HL-60/S4 treated with retinoic acid at 250 ng/mL for 4 days and 3 days (cell line): ENCODE measurements at regions not wholly inside any gene's neighbourhood (a gene's known extent, or its start where the extent isn't known, plus 50 kb on each side); places are given as distances from the start of the nearest gene placed in this dataset.

Source experiments
- in situ Hi-C: fragments of 300-500 bp; cut with MboI; formaldehyde crosslinking; loops from 2 replicates; pipeline ENCODE4 v1.7.0; 2022; ENCODE audit warnings: low sequenced_read_pairs

DNA sequence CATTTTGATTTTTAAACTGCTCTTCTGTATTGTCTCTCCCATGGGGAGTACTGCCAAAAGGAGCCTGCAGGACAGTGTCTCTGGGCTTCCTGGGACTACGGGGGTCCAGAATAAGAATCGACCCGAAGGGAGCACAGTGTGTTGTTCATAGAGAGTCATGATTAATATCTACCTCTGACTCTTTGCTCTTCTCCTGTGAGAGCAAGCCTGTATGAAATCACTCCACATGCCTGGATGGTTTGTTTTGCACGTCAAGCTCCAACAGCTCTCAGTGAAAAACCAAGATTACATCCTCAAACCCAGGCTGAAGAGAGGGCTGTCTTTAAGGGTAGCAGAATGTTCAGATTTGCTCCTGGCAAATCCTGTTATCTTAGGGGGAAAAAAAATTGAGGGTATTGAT lies 1860.0 kb upstream of the WWC1 start:
- in situ Hi-C loops = no loop called here

GRCh38 chr5:166433679-166434078 lies 1857.8 kb upstream of the WWC1 start:
- in situ Hi-C loops = no loop called here

DNA sequence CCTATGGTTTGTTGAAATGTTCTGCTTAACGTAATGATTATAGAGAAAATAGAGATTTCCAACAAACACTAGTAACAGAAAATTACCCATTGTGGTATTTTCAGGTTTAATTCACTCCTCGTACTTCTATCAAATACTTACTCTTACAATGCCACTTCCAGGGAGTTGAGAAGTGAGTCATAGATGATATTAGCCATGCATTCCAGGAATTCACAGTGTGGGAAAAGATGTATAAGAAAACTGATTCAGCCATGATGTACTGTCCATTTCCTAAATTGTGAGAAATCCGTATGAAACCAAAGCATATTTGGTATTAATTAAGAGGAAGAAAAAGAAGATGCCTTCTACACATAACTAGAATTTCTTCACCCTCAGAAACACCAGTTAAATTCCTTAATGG lies 1854.6 kb upstream of the WWC1 start:
- in situ Hi-C loops = no loop called here

- in situ Hi-C loops = no loop called here
Observed at GRCh38 chr5:166486348-166486747, 1805.1 kb upstream of the WWC1 start.

DNA sequence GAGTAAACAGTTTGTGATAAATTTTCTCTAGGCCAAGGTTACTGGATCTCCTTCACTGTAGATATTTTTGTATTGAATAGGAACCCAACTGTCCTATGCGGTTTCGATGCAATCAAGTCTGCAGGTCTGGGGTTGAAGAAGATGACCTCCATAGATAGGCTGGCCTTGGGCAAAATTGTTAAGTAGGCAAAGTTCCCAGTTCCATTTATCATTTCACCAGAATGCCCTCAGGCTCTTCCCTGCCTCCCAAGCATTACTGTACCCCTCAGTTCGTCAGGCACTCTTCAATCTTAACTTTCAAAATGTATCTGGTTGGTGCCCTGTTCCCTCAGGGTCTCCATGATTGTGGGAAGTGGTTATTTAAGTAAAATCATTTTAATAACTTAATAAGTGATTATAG lies 1802.9 kb upstream of the WWC1 start:
- in situ Hi-C loops = no loop called here

DNA sequence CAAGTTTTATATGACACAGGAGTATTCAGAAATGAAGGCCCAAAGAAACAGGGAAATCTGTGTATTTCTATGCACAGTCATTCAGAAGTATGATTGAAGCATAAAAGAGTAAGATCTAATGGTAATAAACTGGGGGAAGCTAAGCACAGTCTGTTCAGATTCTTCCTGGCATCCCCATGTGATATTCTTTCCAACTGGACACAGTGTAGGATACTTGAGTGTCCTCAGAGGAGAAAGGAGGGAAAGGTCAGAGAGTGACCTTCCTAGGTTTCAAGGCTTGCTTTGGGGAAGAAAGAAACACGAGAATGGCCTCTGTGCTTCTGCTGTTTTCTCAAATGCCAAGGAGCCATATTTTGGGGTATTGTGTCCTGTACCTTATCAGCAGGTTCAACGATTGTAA lies 1798.4 kb upstream of the WWC1 start:
- in situ Hi-C loops = no loop called here

DNA sequence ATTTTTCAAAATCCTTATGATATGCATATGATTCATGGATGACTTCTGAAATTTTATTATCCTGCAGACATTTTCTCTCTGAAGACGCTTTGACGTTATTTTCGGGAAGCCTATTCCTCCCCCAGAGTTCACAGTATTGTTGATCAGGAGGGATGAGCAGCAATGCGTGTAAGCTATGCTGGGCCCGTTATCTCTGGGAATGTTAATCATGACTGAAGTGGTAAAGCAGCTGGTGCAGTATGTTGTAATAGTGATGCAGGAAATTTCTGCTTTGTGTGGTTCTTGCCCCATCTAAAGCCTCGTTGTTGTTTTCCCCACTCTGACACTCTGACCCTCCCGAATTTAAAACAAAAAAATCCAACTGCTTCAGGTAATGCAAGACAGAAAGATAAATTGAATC lies 1797.8 kb upstream of the WWC1 start:
- in situ Hi-C loops = no loop called here

DNA sequence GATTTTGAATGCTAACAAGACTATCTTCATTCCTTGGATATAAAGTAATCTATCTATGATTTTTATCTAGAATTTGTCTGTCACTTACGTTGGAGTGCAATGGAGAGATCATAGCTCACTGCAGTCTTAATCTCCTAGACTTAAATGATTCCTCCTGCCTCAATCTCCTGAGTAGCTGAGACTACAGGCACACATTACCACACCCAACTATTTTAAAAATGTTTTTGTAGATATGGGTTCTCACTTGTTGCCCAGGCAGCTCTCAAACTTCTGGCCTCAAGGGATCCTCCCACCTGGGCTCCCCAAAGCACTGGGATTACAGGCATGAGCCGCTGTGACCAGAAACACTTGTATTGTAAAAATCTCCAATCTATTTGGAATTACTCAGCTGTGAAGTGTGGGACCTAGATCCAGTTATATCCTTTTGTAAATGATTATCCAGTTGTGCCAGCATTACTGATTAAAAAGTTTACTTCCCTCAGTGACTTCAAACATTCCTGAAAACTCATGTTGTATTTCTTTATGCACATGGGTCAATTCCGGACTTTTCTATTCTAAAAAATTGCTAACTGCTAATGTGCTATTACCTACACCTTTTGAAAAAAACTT lies 1793.8 kb upstream of the WWC1 start:
- in situ Hi-C loops = no loop called here

DNA sequence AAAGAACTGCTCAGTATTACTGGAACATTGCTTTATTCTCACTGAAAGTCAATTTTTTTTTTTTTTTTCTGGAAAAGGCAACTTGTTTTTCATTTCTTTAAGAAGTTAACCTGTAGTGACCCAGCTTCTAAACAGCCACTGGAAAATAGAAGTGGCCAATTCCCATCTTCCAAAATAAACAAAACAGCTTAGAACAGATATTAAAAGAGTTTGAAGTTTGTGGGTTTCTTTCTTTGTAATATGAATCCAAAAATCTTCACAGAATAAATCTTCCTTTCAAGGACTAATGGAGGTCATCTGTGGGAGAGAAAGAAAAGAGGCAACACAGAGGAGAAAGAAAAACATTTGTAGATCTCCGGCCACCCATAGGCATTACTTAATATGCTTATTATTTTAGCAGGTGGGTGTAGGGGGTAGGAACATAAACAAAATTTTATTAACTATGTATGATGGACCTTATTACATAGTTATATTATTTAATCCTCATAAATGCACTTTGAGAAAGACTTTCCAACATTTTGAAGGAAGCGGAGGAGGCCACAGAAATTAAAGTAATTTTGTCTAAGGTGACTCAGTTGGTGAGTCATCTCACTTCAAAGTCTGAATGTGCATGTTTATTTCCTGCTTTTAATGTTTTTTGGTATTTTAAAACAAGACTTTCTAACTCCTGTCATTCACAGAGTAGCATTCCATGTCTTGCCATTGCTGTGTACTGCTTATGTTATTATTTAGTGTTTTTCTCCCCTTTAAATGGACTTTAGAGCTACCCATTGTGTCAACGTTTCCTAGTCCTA lies 1791.8 kb upstream of the WWC1 start:
- in situ Hi-C loops = no loop called here

GRCh38 chr5:166503506-166503905 lies 1787.9 kb upstream of the WWC1 start:
- in situ Hi-C loops = no loop called here

GRCh38 chr5:166505067-166505466 lies 1786.4 kb upstream of the WWC1 start:
- in situ Hi-C loops = no loop called here

DNA sequence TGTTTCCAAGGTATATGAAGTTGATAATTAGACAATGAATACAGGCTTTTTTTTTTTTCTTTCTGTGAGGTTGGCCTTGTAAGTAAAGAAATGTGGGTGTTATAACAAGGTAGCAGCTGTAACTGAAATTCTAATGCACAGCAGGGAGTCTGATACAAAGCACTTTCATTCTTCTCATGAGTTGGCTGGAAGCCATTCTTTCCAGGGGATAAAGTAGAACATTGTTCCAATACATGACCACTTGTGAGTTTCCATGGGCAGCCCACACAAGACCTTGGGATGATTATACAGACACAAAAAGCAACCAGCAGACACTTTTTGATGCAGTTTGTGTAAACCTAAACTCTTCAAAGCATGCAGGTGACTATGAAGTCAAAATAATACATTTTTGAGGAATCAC lies 1785.9 kb upstream of the WWC1 start:
- in situ Hi-C loops = no loop called here

GRCh38 chr5:166507810-166508425 lies 1783.5 kb upstream of the WWC1 start:
- in situ Hi-C loops = no loop called here

DNA sequence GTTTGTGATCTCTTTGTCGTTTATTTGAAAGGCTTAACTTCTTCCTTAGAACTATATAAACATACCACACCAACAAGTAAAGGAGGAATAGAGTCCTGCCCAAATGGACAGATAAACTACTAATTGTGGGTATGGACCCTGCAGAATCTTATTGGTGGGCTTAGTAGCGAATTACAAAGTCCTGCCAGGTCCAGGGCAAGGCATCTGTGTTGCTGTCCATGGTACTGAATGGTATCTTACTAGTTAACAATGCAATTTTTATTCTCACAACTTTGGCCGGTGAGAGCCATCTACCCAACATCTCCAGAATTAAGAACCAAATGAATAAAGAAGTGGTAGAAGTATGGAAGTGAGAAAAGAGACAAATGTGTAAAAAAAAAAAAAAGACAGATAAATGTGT lies 1782.4 kb upstream of the WWC1 start:
- in situ Hi-C loops = no loop called here

DNA sequence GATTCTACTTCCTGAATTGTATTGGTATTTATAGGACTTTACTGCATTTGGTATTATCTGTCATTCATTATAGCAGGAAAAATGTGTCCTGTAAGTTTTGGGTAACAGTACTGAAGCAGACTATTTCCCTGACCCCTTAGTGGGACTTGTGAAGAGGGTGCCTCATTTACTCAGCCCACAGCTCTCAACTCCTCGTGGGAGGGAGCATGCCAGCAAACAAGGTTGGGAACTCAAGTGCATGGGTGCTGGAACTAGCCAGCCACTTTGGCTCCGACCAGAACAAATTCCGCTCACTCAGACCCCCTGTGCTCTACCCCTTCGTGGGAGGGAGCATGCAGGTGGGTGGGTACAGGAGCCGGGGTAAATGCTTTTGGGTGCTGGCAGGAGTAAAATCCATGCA lies 1773.5 kb upstream of the WWC1 start:
- in situ Hi-C loops = no loop called here

DNA sequence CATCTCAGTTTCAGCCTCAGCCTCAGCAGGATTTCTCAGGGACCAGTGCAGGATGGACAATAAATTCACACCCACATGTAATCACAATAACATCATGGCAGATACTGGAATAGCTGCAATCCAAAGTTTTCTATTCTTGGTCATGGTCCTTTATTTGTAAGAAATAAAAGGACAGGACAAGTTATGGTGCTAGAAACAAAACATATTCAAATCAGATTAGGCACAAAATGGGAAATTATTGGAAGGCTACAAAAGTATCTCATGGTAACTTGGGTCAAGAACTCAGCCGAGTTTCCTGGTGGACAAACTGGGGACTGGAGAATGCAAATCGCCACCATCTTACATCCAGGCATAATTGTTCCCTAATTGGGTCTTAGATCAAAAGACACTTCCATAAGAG lies 1768.2 kb upstream of the WWC1 start:
- in situ Hi-C loops = no loop called here

DNA sequence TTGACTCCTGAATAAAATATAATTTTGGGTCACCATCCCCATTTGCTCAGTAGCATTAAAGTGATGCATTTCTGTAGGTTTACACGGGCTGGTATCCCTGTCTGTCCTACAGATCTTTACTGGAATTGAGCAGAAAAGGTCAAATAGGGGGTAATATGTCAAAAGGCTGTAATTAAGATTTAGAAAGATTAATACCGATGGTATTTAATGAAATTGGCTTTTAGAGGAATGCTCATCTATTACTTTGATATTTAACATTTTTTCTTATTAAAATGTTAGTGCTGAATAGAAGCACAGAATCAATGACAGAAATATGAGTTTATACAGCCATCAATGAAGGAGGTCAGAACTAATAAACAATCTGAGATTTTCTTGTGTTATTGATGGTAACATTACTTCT lies 1762.2 kb upstream of the WWC1 start:
- in situ Hi-C loops = no loop called here

DNA sequence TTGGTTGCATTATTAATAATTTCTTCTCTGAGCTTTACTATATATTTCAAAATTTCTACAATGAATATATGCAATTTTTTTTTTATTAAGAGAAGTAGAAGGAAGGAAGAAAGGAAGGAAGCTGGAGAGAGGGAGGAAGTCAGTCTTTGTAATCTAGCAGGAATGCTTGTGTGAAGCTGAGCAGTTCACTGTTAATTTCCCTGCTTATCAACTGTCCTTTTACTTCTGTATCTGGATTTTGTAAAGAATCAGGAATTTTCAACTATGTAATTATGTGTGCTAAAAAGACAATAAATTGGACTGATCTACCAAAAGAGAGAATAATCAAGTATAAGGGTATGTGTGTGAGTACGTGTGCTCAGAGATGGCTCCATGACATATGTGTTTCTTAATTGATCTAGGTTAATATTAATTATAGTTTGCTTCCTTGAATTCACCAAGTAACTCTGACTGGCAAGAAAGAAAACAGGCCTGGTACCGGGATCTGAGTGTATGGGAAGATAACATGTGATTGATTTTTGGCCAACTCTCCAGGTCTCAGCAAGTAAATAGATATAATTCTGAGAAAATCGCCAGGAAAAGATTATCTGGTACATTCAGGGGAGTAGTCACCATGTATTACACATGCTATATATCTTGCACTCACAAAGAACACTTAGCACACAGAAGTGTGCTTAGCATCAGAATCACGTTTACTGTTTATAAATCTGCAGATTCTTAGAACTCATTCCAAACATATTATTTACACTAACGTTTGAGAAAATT lies 1758.8 kb upstream of the WWC1 start:
- in situ Hi-C loops = no loop called here

- in situ Hi-C loops = no loop called here
Observed at GRCh38 chr5:166535641-166536040, 1755.8 kb upstream of the WWC1 start.

GRCh38 chr5:166540156-166540555 lies 1751.3 kb upstream of the WWC1 start:
- in situ Hi-C loops = no loop called here

DNA sequence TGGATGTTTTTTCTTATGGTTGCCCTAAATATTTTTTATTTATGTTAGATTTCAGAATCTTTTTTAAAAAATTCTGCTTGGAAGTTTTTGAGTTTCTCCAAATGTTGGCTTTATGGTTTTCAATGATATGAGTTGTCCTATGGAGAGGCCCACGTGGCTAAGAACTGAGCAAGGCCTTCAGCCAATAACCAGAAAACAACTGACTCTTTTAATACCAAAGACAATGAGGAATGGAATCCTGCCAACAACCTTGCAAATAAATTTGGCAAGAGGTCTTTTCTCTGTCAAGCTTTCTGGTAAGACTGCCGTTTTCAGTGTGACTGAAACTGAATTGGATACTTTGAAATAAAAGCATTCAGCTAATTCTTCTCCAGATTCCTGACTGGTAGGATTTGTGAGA lies 1740.1 kb upstream of the WWC1 start:
- in situ Hi-C loops = no loop called here

- in situ Hi-C loops = no loop called here
Observed at GRCh38 chr5:166553778-166554177, 1737.7 kb upstream of the WWC1 start.
